HK-2 (cell line): ENCODE measurements at regions not wholly inside any gene's neighbourhood (a gene's known extent, or its start where the extent isn't known, plus 50 kb on each side); places are given as distances from the start of the nearest gene placed in this dataset.

ENCODE experiments used
- DNase-seq: peaks from one replicate; pipeline ENCODE4 v3.0.0-alpha.2; 2018; ENCODE audit not compliant: unreplicated experiment

GRCh38 chr2:129233751-129234406, 745.6 kb upstream of the RAB6C start:
- DNase-seq = no peak

- DNase-seq = no peak
Measured at GRCh38 chr2:129236601-129237000, 742.9 kb upstream of the RAB6C start.

- no peak for DNase-seq
Measured at GRCh38 chr2:129237966-129238725, 741.3 kb upstream of the RAB6C start.

- no peak for DNase-seq
Measured at GRCh38 chr2:129239141-129239540, 740.3 kb upstream of the RAB6C start.

GRCh38 chr2:129240061-129240460, 739.4 kb upstream of the RAB6C start:
- DNase-seq = no peak

- DNase-seq = no peak
Measured at GRCh38 chr2:129242269-129242668, 737.2 kb upstream of the RAB6C start.

GRCh38 chr2:129247751-129248150, 731.7 kb upstream of the RAB6C start:
- no peak for DNase-seq

GRCh38 chr2:129248198-129248597, 731.3 kb upstream of the RAB6C start:
- DNase-seq = no peak

GRCh38 chr2:129252781-129253460, 726.5 kb upstream of the RAB6C start:
- no peak for DNase-seq

GRCh38 chr2:129253461-129253812, 726.0 kb upstream of the RAB6C start:
- DNase-seq = no peak

- DNase-seq = no peak
Measured at GRCh38 chr2:129254718-129255117, 724.7 kb upstream of the RAB6C start.

- DNase-seq = no peak
Measured at GRCh38 chr2:129255610-129256313, 723.7 kb upstream of the RAB6C start.

GRCh38 chr2:129256642-129257041, 722.8 kb upstream of the RAB6C start:
- no peak for DNase-seq

- no peak for DNase-seq
Measured at GRCh38 chr2:129262934-129263333, 716.5 kb upstream of the RAB6C start.

GRCh38 chr2:129263939-129264338, 715.5 kb upstream of the RAB6C start:
- no peak for DNase-seq

- DNase-seq = no peak
Measured at GRCh38 chr2:129267559-129267958, 711.9 kb upstream of the RAB6C start.

GRCh38 chr2:129273266-129274037, 706.0 kb upstream of the RAB6C start:
- no peak for DNase-seq

- no peak for DNase-seq
Measured at GRCh38 chr2:129274038-129274415, 705.4 kb upstream of the RAB6C start.

- no peak for DNase-seq
Measured at GRCh38 chr2:129274918-129275317, 704.5 kb upstream of the RAB6C start.

GRCh38 chr2:129275706-129276105, 703.8 kb upstream of the RAB6C start:
- DNase-seq = no peak

GRCh38 chr2:129276978-129277584, 702.4 kb upstream of the RAB6C start:
- DNase-seq = no peak
